GM18868 (cell line): ENCODE measurements at regions not wholly inside any gene's neighbourhood (a gene's known extent, or its start where the extent isn't known, plus 50 kb on each side); places are given as distances from the start of the nearest gene placed in this dataset.
A peak's percentile ranks its signal among the peaks of the same experiment; 100 is the strongest.

ENCODE experiments used
- ATAC-seq: cut with Tn5 transposase; IDR thresholded peaks from one replicate; pipeline ENCODE4 v1.9.1; 2021; ENCODE audit warnings: mild to moderate bottlenecking, moderate library complexity; ENCODE audit not compliant: unreplicated experiment

DNA sequence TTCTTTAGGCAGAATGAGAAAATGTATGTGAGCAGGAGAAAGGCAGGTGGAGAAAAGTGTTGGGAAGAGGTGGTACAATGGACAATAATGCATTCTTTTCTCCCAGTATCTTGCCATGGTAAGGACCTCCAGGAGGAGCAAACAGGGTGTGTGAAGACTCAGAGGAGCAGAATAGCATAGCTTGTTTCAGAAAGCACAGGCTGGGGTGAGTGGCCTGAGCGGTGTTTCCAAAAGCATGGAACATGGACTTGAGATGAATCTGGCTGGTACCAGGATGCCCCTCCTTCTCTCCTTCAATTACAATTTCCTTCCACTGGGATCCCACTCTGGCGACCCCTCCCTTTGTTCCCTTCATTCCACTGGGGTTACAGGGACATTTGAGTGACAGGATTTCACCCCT, 123.4 kb upstream of the TNR start:
- no peak for ATAC-seq

- no peak for ATAC-seq
Observed at GRCh38 chr1:175865041-175865766, 121.8 kb upstream of the TNR start.

DNA sequence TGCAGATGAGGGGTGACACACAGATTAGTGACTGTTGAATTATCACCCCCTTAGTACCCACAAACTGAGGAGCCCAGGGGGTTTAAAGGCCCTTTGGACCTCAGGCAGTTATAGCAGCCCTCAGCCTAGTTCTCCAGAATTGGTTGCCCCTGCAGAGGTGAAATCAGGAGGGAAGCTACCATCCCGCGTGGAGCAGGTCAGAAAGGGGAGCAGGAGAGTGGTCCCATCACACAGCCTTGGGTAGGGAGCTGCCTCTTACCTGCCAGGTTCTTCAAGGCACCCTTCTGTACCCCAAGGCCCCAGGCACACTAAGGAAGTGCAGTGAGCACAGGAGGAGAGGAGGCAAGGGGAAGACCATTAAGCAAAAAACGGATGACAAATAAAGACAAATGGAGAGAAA, 121.2 kb upstream of the TNR start:
- ATAC-seq = no peak

DNA sequence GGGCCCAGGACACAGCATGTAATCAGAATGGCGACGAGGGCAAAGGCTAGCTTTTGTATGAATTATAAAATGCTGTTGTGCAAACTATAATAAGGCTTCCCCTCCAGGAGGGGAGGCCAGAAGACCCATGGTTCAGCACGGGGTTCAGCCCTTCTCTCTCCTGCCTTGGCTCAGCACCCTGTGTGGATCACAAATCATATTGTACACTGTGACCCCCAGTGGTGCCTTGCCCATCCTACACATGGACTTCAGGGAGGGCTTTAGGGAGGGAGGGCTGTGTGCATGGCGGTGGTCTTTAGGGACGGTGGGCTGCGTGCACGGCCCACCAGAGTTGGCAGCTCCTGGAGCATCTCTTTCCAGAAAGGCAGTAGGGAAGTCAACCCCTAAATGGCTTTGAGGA, 120.8 kb upstream of the TNR start:
- no peak for ATAC-seq

- no peak for ATAC-seq
Observed at GRCh38 chr1:175863299-175864050, 120.1 kb upstream of the TNR start.

- ATAC-seq = no peak
Observed at GRCh38 chr1:175862408-175862807, 119.0 kb upstream of the TNR start.

- ATAC-seq = no peak
Observed at GRCh38 chr1:175861626-175862367, 118.4 kb upstream of the TNR start.

GRCh38 chr1:175857756-175858155, 114.4 kb upstream of the TNR start:
- ATAC-seq = no peak

- ATAC-seq = no peak
Observed at GRCh38 chr1:175853681-175854080, 110.3 kb upstream of the TNR start.

DNA sequence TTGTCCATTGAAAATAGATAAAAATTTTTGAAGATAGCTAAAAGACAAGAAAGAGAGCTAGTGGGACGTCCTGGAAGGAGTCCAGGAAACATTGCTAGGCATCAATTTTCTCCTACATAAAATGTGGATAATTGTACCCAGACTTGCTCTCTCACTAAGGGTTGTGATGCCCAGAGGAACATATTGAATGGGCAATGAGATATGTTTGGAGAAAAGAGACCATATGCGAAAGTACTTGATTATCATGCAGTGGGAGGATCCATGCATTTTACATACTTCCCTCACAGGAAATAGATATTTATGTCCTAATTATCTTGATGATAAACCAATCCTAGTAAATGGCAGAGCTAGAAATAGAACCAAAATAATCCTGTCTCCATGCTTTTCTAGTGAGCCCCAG, 108.4 kb upstream of the TNR start:
- no peak for ATAC-seq

GRCh38 chr1:175848329-175848728, 104.9 kb upstream of the TNR start:
- ATAC-seq = no peak

DNA sequence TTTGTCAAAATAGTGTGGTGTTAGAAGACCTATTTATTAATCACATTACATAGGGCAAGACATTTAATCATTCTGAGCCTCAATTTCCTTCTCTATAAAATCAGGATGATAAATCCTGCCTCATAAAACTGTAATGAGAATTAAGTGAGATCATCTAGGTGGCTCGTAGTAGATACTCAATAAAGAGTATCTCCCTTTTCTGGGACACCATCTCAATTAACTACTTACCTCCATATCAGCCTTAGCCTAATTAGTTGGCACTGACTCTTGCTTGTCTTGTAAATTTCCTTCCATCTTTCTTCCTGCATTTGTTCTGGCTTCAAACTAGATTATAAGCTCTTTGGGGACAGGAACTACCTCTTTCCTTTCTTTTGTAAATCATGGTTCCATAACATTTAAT, 102.6 kb upstream of the TNR start:
- no peak for ATAC-seq

- ATAC-seq = no peak
Observed at GRCh38 chr1:175845338-175845737, 101.9 kb upstream of the TNR start.

DNA sequence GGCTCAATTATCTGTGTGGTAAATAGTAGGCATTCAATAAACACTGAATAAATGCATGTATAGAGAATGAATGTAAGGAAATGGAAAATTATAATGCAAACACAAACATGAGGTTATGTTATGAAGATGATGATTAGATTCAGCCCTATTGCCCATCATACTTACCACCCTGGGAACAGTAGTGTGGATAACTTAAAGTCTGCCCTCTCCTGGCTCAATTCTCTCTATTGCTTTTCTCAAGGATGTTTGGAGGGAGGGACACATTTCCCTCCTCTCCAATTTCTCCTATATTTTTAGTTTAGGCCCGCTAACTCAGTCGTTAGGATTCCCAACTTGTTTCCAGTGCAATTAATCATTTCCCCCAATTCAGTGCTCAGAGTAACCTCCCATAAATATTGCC, 101.5 kb upstream of the TNR start:
- ATAC-seq = no peak

DNA sequence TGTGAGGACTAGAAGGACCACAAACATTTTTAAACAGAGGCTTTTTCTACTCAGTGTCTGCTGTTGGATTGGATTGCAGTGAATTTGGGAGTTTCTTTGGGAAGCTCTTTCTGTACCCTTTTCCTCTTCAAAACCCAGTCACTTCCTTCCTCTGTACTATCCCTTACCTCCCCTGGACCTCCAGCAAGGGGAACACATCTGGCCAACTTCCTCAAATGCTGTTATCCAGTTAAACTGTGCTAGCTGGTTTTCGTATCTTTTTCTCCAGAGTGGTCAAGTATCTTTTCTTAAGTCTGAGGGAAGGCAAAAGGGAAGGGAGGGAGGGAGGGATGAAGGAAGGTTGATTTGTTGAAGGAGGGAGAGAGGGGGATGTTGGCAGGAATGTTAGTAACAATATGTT, 99.2 kb upstream of the TNR start:
- ATAC-seq = no peak

- no peak for ATAC-seq
Observed at GRCh38 chr1:175841738-175842187, 98.4 kb upstream of the TNR start.

- peak; percentile 64 for ATAC-seq
Observed at GRCh38 chr1:175840787-175841186, 97.4 kb upstream of the TNR start.

DNA sequence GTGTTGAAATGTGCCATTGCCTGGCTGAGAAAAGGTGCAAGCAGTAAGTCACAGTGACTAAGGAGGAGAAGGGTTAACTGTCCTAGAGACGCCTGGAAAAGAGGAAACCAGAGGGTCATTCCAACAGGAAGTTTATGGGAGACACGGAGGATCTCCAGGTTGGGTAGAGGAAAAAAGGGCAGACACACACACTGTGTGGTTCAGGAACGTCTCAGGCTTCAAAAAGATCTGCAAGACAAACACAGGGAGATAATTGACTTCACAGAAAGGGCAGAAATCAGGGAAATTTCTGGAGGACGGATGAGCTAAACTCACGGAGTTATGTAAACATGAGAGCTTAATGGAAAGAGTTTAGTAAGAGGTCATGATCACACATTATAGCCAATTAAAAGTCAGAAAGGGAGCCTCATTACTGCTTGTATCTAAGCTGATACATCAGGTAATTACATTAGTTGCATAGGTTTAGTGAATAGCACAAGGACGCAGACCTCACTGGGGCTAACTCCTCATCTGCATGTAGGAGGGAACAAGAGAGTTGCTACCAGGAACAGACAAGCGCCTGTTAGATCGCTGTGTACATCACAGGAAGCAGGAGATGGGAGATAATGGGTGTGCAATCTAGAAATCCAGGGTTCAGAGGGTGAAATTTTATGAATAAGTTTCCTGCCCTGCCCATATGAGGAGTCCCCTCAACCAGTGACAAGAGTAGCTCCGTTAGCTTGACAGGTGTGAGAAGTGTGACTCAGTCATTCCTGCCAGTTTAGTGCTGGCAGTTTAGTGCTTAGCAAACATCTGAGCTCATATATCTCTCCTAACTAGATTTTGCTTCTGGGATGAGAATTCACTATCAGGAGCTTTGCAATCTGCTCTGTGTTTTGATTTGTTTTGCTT, 96.6 kb upstream of the TNR start:
- peak; percentile 77 for ATAC-seq

DNA sequence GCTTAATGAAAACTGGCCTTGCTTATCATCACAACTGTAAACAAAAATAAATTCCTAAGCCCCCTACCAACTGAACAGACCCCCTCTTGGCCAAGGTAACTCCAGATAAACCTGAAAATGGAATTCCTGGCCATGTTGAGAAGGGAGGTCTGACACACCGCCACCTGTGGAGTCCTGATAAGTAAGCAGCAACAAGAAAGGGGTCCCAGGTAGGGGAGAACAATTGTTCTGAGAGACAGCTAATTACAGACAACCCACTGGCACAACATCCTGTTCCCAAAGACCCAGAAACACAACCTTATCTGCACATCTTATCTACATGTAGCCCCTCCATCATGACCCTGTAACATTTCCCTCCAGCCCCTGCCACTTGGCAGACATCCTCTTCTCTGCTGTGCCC, 91.2 kb upstream of the TNR start:
- no peak for ATAC-seq

DNA sequence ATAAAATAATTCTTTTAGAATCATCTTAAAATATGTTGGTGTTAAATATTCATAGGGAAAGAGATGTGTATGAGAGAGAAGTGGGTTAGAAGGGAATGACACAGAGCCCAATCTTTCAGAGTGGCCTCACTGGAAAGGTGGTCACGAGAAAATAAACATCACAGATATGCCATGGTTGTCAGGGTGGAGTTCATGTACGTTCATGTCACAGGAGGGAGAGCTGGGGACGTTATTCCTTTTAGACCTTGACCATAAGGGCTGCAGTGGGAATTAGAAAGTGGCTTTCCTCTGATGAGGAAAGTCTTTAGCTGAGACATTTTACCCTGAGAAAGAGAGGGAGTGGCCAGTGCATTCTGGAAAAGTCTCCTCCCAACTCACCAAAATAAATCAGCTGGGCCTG, 90.6 kb upstream of the TNR start:
- no peak for ATAC-seq

DNA sequence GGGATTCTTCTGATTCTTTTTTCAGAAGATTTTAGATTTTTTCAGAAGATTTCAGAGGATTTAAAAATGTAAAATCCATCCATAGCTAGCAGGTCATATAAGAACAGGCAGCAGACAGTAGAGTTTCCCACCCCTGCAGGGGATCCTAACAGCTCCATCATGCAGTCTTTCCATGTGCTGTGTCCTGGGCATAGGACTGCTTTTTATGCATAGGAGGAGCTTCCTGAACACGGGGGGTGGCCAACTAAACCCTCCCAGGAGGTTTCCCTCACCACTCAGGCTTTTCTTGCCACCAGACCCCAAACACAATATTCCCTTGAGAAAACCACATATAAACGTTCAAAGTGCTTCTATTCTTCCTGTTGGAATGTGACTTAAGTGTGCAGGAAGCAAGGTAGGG, 90.1 kb upstream of the TNR start:
- no peak for ATAC-seq
